NCI-H187 (cell line): ENCODE measurements at regions not wholly inside any gene's neighbourhood (a gene's known extent, or its start where the extent isn't known, plus 50 kb on each side); places are given as distances from the start of the nearest gene placed in this dataset.
"Not testable (repeated sequence)": the region's sequence is repeated elsewhere in the genome, so short reads cannot be mapped to it uniquely, and the experiment has no call there.

ENCODE experiments used
- DNase-seq, 2 experiments: peaks; one replicate each; lab custom pipeline; 2025; lab: John Stamatoyannopoulos, UW

DNA sequence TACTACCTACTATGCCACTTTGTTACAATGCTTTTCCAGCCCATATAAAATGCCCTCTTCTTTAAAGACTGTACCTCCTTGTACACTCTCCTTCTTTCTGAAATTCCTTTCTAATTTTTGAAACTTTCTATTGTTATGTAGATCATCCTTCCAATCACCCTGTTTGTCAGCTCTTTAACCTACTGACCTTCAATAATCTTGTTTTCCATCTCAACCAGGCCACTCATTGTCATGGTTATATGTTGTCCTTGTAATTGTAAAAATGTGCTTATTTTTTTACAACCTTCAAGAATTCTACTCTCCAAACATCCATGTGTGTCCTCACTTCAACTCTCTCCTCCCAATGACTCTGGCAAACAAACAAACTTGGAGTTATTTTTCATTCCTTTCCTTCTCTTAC lies 1172.6 kb upstream of the CELF2 start:
- no peak for DNase-seq

DNA sequence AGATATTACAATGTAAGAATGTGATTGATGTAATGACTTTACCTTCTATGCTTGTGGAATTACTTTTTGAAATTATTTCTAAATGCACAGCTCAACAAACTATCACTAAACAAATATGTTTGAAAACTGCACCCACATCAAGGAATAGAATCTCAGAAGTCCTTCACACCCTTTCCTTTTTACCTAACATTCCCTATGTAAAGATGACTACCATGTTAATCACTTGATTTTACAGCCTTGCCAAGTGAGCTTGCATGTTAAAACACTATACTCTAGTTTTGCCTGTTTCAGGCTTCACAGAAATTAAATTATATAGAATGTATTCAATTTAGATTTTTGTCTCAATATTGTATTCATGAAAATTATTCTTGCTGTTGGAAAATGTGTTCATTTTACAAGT lies 1169.4 kb upstream of the CELF2 start:
- no peak for DNase-seq

DNA sequence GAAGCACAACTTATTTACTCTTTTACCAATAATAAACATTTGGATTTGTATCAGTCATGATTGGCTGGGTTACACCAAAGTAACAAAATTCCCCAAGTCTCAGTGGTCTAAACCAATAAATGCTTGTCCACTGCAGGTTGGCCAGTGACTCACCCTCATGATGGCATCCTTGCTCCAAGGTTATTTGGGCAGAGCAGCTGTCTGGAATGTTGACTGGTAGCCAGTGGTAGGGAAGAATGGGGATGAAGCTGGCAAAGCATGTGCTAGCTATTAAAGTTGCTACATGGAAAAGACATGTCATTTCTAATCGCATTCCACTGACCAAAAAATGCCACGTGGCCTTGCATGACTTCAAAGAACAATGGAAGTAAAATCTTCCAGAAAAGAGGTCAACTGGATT lies 1168.7 kb upstream of the CELF2 start:
- DNase-seq, result no peak

DNA sequence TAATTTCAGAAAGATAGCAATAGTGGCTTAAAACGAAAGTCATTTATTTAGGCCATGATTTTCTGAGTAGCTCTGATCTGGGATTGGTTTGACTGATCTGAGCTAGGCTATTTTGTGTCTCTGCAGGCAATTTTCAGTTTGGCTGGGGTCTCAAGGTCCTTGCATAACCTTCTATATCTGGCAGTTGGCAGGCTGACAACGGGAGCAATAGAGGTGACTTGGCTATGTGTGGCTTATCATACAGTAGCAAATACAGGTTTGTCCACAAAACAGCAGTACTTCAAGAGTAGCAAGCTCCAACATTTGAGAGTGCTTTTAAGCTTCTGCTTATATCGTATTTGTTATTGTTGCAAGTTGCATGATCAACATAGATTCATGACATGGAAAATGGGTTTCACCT lies 1167.3 kb upstream of the CELF2 start:
- DNase-seq, result no peak

DNA sequence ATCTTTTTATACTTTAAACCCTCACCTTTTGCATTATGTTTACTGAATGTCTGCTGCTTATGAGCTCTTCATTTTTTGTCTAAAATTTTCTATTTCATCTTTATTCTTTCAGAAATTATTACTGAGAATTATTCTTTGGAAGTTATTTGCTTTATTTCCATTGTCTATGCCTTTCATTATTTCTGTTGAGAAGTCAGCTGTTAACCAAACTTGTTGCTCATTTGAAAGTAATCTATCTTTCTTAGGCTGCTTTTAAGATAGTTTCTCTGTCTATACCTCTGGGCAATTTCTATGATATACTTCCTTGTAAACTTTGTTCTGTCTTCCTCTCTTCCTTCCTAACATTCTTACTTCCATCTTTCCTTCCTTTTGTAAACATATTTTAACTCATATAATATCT lies 1165.9 kb upstream of the CELF2 start:
- no peak for DNase-seq

DNA sequence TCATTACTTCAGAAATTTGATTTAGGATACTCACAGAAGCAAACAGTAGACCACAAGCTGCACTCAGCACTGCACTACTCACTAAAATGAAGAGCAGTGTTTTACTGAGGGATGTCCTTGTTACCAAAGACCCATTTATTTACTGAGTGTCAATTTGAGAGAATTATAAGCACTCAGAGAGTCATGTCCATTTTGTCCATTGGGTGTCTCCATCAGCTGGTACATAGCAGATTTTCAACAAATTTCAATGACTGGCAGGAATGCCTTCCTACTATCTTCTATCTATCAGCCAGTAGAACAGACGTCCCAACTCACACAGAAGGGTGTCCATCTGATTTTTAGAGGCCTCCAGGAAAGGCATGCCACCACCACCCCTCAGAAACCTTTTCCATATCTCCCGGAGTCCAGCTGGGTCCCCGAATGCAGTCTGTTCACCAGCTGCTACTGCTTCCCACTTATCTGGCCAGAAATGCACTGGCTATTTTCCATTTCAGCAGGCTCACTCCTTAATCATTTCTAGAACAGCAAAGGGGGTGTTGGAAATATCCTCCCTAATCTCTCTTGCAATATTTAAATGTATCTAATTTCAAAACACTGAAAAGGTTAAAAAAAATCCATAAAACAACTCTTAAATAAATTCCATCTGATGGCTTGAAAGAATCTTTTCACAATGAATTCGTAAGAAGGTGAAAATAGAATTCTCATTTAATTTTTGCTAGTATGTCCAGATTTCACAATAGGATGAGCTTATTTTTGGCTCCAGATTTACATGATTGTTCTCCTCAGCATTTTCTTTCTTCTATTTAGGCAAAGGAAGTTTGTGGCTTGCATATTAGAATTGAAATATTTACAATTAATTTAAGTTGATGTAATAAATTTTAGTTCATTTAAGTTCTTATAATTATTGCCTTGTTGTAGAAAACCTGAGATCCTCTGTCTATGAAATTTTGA lies 1164.0 kb upstream of the CELF2 start:
- DNase-seq, result no peak

DNA sequence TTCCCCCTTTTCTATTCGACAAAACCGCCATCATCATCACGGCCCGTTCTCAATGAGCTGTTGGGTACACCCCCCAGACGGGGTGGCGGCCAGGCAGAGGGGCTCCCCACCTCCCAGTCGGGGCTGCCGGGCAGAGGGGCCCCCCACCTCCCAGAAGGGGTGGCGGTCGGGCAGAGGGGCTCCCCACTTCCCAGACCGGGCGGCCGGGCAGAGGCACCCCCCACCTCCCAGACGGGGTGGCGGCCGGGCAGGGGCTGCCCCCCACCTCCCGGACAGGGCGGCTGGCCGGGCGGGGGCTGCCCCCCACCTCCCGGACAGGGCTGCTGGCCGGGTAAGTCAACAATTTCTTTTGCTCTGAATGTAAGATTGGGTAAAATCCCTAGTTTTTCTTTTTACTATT lies 1162.2 kb upstream of the CELF2 start:
- DNase-seq, result not testable (repeated sequence)

DNA sequence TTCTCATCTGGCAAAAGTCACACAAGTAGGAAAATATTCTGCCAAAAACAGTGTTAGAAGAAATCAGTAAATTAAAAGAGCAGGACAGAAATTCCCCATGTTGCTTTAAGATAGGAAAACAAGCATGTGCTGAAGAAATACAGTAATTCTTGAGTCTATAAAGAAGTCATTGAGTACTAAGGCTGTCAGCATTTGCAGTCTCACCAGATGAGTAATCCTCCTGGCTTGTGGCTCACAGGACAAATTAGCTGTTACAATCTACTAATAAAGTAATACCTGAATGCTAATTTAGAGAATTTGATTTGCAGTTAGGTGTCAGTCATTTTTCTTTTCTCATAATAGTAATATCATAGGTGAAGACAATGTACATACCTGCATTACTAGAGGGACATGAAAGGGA lies 1158.9 kb upstream of the CELF2 start:
- DNase-seq, result no peak

DNA sequence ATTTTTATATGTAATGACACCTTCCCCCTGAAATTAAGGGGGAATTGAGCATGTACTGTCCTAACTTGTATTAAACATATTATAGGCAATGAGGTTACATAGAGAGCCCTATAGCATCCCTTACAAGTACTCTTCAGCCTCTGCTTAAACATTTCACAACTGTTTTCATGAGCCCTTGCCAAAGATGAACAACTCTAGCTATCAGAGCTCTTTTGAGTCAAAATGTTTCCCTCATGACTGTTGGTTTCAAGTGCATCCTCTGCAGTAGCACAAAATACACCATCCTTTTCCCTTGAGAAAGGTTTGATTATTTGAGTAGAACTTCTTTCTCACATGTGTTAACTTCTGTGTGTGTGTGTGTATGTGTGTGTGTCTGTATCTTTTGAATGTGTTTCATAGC lies 1157.6 kb upstream of the CELF2 start:
- no peak for DNase-seq

DNA sequence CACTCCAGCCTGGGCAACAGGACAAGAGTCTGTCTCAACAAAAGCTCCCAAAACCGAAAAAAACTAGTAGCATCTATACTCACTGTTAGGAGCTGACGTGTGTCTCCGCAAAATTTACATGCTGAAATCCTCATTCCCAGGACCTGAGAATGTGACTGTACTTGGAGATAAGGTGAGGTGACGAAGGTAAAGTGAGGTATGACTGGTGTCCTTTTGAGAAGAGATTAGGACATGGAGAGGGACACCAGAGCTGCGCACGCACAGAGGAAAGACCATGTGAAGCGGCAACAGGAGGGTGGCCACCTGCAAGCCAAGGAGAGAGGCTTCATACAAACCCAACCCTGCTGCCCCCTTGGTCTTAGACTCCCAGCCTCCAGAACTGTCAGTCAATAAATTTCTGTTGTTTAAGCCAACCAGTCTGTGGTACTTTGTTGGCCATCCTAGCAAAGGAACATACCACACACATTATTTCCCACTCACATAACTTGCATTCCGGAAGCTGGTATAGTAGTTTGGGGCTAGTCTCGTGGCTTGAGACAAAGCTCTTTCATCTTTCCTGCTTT lies 1154.0 kb upstream of the CELF2 start:
- DNase-seq, result no peak

DNA sequence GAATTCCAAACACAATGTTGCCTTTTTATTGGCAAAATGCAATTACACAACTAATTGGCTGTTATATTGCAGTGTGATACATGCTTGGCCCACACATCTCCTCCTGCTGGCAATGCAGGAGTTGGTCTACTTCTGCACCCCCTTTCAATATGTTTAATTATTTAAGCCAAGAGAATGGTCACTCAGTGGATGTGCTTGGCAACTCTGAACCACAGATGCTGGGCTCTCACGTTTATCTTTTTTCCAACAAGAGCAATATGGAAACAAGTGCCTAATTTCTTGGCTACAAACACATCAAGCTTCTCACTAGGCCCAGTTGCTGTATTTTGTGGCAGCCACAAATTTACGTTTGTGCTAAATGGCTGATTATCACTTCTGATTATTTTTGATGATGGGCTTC lies 1149.2 kb upstream of the CELF2 start:
- no peak for DNase-seq

DNA sequence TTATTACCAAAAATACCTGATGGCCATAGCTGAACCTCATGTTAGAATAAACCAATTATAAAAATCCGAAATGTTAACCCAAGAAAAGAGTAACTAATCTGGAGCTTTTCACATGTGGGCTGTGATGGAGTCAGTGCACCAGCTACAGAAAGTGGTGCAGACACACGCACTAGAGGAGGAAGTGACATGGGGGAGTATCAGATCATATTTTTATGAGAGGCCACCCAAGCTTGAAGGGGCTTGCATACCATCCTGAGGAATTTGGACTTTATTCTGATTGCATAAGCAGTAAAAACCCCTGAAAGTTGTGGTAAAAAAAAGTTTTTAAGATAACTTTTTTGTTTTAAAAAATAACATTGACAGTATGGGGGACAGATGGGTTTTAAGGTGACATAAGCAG lies 1148.5 kb upstream of the CELF2 start:
- DNase-seq, result no peak

DNA sequence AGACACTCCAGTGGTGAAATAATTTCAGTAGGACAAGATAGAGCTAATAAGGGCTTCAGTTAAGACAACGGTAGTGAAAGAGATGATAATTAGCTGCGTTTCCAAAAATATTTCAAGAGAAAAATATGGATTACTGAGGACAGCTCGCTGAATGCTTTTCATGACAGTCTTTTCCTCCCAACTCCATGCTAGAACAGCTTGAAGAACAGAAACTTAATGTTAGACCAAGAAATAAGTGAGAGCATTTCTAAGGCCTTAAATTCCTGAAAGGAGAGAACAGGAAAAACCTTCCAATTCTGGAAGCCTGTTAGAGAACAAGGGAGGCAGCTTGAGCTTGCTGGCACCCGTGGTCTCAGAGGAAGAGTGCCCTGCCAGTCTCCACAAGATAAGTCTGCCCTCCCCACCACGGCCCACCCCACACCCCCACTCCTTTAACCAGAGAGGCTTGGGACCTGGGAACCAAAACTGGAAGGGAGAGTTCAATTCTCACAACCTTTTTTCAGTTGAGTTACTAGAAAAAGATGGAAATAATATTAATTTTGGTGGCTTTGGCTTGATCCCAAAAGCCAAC lies 1148.0 kb upstream of the CELF2 start:
- no peak for DNase-seq

DNA sequence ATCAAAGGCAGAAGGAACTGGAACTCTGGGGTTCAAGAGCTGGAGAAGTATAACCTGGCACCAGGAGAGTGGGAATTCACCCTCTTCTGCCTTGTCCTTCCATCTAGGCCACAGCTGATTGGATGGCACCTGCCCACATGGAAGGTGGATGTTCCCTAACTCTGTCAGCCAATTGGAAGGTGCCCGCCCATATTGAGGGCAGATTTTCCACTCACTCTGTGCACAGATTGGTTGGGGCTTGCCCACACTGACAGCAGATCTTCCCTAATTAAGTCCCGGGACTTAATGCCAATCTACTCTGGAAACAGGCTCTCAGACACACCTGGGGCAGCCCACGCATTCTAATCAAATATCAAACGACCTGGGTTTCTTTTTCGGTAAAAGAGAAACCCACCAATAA lies 1142.3 kb upstream of the CELF2 start:
- DNase-seq, result no peak

DNA sequence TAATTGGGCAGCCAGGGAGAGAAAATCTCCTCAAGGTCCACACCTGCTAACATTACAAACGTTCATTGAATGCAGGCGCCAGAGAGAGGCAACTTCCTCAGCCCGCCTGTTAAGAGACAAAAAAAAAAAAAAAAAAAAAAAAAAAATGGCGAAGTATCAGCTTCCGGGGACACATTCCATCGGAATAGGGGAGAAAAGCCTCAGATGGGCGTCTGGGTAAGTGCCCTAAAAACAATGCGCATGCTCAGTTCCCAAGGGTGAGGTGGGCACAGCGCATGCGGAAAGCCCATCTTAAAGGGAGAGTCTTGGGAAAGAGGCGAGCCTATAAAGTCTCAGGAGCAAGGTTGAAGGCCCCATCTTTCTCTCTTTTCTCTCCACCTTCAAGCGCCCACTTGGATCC lies 1139.7 kb upstream of the CELF2 start:
- no peak for DNase-seq

DNA sequence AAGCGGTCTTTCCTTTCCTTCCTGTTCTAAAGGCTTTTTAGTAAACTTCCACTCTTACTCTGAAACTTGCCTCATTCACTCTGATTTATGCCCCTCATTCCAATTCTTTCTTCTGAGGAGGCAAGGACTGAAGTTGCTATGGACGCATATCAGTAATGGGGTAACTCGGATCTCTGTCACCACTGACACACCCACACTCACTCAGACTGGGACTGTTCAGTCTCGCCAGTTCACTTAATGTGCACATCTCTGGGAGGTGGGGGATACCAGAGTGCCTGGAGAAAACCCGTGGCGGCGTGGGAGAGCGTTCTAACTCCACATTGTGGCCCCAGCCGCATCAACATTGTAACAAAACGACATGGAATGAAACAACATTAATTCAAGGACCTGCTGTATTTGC lies 1139.3 kb upstream of the CELF2 start:
- DNase-seq, result no peak

DNA sequence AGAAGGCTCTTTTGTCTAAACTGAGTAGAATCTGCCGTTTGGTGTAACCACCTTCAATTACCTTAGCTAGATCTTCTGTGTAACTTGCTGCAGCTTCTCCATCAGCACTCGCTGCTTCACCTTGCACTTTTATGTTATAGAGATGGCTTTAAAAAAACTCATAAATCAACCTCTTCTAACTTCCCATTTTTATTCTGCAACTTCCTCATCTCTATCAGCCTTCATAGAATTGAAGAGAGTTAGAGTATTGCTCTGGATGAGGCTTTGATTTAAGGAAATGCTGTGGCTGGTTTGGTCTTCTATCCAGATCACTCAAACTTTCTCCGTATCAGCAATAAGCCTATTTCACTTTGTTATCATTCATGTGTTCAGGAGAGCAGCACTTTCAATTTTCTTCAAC lies 1131.9 kb upstream of the CELF2 start:
- no peak for DNase-seq

DNA sequence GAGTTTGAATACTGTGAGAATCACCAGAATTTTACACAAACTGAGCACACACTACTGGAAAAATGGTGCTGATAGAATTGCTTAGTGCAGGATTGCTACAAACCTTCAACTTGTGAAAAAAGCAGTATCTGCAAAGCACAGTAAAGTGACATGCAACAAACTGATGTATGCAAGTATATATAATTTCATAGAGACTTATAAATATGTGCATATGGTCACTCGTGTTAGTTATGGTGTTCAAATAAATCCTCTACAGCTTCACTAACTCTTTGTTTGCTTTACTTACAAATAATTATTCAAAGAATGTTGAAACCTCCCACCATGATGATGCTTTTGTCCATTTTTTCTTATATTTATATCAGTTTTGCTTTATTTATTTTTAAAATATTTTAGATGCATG lies 1130.9 kb upstream of the CELF2 start:
- DNase-seq, result no peak

DNA sequence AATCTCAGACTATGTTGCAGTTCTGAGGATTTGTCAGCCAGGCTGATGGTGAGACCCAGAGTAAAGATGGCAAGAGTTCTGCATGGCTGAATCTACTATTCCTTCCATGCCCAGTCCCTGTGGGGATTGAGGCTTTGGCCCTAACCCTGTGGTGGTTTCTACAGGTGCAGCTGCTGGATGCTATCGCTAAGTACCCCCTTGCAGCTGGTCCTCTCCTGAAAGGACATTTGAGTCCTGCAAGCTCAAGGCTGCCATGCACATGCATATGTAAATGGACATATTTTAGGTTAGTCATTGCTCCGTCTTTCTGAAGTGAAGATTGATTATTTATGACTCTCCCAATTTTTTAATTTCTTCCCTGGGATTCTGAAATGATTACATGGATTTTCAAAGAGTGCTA lies 1122.2 kb upstream of the CELF2 start:
- peak; percentile 1 to 18 for DNase-seq

DNA sequence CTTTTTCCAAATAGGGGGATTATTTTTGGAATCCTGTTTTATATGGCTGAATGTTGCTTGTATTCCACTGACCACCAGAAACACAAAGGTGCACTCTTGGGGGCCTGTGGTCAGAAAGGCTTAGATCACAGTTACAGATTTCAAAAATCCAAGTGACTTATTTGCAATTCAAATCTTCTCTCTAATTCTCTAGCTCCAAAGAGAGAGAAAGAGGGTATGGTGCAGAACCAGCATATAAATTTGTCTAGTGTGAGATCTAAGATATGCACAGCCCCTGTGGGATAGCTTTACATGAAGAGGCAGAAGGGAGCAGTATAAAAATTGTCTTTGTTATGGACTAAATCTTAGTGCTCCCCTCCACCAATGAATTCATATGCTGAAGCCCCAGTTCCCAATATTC lies 1121.7 kb upstream of the CELF2 start:
- no peak for DNase-seq

DNA sequence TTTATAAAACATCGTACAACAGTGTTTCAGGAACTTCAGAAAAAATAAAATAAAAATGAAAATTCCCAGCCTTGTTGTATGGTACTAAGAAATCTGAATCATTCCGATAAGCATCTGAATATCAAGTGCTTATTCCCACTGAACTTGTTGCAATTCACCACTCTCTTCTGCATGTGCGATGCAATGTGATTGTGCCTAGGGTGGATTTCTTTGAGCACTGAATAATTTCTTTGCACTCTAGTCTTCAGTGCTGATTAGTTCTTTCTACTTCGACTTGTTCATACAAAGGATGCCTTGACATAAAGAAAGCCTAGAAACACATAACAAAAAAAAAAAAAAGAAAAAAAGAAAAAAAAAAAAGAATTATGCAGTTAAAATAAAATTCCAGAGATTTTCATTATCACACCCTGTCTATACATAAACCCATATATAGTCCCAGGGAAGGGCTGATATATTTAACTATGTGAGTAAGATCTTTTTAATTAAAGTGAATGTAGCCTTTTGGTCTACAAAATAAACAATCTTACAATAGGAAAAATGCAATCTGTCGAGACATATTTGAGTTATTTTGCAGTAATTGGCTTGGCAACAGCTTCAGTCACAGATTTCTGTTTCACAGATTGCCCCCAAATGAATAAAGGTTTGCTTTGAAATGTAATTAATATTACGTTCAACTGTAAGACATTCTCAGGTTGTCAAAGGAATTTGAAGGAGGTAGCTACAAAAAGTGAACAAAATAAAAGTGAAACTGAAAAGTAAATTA lies 1118.9 kb upstream of the CELF2 start:
- DNase-seq, result no peak

DNA sequence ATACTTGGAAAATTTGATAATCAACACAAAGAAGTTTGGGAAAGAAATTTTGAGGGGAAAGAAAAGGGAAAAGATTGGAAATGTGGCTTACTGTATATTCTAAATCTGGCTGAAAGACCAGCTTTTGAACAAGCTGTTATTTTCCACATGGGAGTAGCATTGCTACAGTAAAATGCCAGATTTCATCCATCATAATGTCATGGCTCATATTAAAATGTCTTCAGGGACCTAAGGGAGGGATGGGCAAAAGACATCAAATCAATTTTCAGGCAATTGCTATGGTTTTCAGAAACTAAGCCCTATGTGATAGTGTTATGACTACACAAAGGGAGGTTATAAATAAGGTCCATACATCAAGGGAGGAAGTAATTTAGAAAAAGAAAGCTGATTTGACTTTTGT lies 1116.9 kb upstream of the CELF2 start:
- DNase-seq, result no peak

DNA sequence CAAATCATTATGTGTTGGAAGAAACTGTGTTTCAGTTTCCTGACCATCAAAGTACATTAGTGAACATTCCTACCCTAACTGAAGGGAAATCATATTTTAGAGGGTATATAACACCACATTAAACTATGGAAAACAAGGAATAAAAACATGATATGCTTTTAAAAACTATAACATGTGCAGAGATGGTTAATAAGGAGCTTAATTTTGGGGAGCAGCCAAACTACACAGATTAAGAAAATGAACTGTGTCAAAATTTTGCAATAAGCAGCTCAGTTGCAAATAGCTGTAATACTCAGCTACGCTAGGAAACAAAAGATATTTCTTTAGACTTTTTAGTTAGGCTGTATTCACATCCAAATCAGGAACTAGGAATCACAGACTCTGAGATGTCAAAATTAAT lies 1115.7 kb upstream of the CELF2 start:
- no peak for DNase-seq
